Hepatocyte (in vitro differentiated cells): ENCODE measurements at regions not wholly inside any gene's neighbourhood (a gene's known extent, or its start where the extent isn't known, plus 50 kb on each side); places are given as distances from the start of the nearest gene placed in this dataset.
"Not testable (repeated sequence)": the region's sequence is repeated elsewhere in the genome, so short reads cannot be mapped to it uniquely, and the experiment has no call there.

ENCODE experiments used
- DNase-seq: peaks from one replicate; pipeline ENCODE4 v3.0.0-alpha.2; 2016; ENCODE audit warnings: low spot score
- H2AFZ ChIP-seq: fragments of 200-600 bp; sonication (generic); 2 replicates; pipeline ENCODE4 v1.6.0; 2016; ENCODE audit warnings: antibody characterized with exemption, mild to moderate bottlenecking
- H3K27ac ChIP-seq: fragments of 200-600 bp; sonication (generic); 2 replicates; pipeline ENCODE4 v1.5.1; 2016; ENCODE audit warnings: mild to moderate bottlenecking
- H3K27me3 ChIP-seq: fragments of 200-600 bp; sonication (generic); 2 replicates; pipeline ENCODE4 v1.6.1; 2016
- H3K36me3 ChIP-seq: fragments of 200-600 bp; sonication (generic); replicated peaks from 2 replicates; pipeline ENCODE4 v1.5.1; 2016; ENCODE audit warnings: low read depth; ENCODE audit not compliant: insufficient read depth
- H3K4me1 ChIP-seq: fragments of 200-600 bp; sonication (generic); 2 replicates; pipeline ENCODE4 v1.5.1; 2016; ENCODE audit warnings: mild to moderate bottlenecking, moderate library complexity; ENCODE audit not compliant: insufficient read depth
- H3K4me2 ChIP-seq: fragments of 200-600 bp; sonication (generic); 2 replicates; pipeline ENCODE4 v1.6.0; 2016
- H3K4me3 ChIP-seq: fragments of 200-600 bp; sonication (generic); 2 replicates; pipeline ENCODE4 v1.5.1; 2016; ENCODE audit warnings: mild to moderate bottlenecking
- H3K79me2 ChIP-seq: fragments of 200-600 bp; sonication (generic); 2 replicates; pipeline ENCODE4 v1.6.0; 2017; ENCODE audit warnings: mild to moderate bottlenecking
- H3K9me2 ChIP-seq: fragments of 200-600 bp; sonication (generic); replicated peaks from 2 replicates; pipeline ENCODE4 v1.6.0; 2017; ENCODE audit warnings: mild to moderate bottlenecking; ENCODE audit not compliant: insufficient read depth
- H3K9me3 ChIP-seq: fragments of 200-600 bp; sonication (generic); 2 replicates; pipeline ENCODE4 v1.5.1; 2016; ENCODE audit warnings: low read depth, mild to moderate bottlenecking
- H4K20me1 ChIP-seq: fragments of 200-600 bp; sonication (generic); 2 replicates; pipeline ENCODE4 v1.6.0; 2016; ENCODE audit warnings: mild to moderate bottlenecking; ENCODE audit not compliant: insufficient read depth, poor library complexity, severe bottlenecking
- EZH2 ChIP-seq: fragments of 200-600 bp; sonication (generic); IDR thresholded peaks from 2 replicates; pipeline ENCODE4 v1.6.1; 2016; ENCODE audit warnings: antibody characterized with exemption, mild to moderate bottlenecking, borderline replicate concordance
- EZH2phosphoT487 ChIP-seq: fragments of 200-600 bp; sonication (generic); IDR thresholded peaks from one replicate; pipeline ENCODE4 v1.6.1; 2018; ENCODE audit warnings: antibody characterized with exemption, mild to moderate bottlenecking, low read depth, moderate library complexity; ENCODE audit not compliant: unreplicated experiment, severe bottlenecking
- WGBS: methylation state at CpG from one replicate; pipeline ENCODE4 v1.1.6; 2016; ENCODE audit warnings: low lambda C conversion rate; ENCODE audit errors: missing lambda C conversion rate; 5-methylcytosine and 5-hydroxymethylcytosine counted together
- TF ChIP-seq, protein P1 (sequence below): fragments of 200-600 bp; sonication (generic); IDR thresholded peaks from 2 replicates; pipeline ENCODE4 v1.5.1; 2016; ENCODE audit warnings: antibody characterized with exemption, mild to moderate bottlenecking; ENCODE audit not compliant: poor library complexity

GRCh38 chr5:28809811-28810750 is 1771.7 kb upstream of the CDH9 start:
- Histone ChIP-seq H3K9me3 (no peaks in the 10 kb centered on the region), H2AFZ (no peak overlapping the region), H3K36me3 (no peaks in the 10 kb centered on the region), H4K20me1 (no peaks in the 10 kb centered on the region), H3K9me2 (no peaks in the 10 kb centered on the region), H3K27ac (no peak overlapping the region), H3K27me3 (no peaks in the 10 kb centered on the region), H3K4me1 (no peaks in the 10 kb centered on the region), H3K79me2 (no peaks in the 10 kb centered on the region), H3K4me3 (no peak overlapping the region), H3K4me2 (no peak overlapping the region)
- no peak for DNase-seq
- TF ChIP-seq EZH2: no peak
- TF ChIP-seq, protein P1, sequence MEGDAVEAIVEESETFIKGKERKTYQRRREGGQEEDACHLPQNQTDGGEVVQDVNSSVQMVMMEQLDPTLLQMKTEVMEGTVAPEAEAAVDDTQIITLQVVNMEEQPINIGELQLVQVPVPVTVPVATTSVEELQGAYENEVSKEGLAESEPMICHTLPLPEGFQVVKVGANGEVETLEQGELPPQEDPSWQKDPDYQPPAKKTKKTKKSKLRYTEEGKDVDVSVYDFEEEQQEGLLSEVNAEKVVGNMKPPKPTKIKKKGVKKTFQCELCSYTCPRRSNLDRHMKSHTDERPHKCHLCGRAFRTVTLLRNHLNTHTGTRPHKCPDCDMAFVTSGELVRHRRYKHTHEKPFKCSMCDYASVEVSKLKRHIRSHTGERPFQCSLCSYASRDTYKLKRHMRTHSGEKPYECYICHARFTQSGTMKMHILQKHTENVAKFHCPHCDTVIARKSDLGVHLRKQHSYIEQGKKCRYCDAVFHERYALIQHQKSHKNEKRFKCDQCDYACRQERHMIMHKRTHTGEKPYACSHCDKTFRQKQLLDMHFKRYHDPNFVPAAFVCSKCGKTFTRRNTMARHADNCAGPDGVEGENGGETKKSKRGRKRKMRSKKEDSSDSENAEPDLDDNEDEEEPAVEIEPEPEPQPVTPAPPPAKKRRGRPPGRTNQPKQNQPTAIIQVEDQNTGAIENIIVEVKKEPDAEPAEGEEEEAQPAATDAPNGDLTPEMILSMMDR: no peak
- no peak for TF ChIP-seq EZH2phosphoT487
- WGBS: 95% methylated on average over 56 of the region's 56 CpGs

DNA sequence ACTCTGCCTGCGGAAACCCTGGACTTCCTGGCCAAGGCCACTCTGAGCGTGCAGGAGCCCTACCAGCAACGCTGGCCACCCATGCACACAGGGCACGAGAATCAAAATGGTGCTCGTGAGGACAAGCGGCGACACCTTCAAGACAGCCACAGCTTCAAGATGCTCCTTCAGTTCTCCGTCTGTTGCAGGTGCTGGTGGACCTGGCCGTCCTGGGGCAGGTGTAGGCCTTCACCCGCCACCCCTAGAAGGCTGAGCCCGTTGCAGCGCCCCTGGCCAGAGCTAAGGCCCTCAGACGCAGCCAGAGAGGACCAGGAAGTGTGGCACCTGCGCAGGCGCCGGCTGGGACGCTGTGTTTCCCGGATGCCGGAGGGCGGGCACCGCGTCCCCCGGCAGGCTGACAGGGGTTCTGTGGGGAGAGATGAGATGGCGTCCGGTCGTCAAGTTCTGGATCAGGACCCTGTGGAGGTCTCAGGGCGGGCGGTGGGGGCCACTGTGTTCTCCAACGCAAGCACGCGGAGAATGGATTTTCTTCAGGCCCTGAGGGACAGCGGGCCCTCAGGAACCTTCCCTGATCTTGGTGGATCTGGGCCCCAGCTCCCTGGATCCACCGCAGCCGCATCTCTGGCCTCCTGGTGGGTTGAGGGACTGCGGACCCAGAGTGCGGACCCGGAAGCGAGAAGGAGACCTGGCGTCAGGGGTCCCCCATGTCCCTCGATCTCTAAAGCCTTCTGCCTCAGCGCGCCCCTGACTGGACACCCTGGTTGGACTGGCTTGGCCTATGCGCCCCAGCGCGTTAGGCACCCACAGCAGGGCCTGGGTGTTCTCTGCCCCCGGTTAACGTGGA is 1770.8 kb upstream of the CDH9 start:
- no peaks in the 10 kb centered on the region for H3K79me2 ChIP-seq
- H3K36me3 ChIP-seq: no peaks in the 10 kb centered on the region
- TF ChIP-seq, protein P1: no peak
- no peak for TF ChIP-seq EZH2phosphoT487
- no peak for TF ChIP-seq EZH2
- no peak overlapping the region for H2AFZ ChIP-seq
- WGBS: 97% methylated on average over 42 of the region's 47 CpGs
- H3K27me3 ChIP-seq: no peaks in the 10 kb centered on the region
- no peaks in the 10 kb centered on the region for H3K9me3 ChIP-seq
- DNase-seq: no peak
- no peak overlapping the region for H3K27ac ChIP-seq
- no peak overlapping the region for H3K4me2 ChIP-seq
- no peaks in the 10 kb centered on the region for H3K9me2 ChIP-seq
- no peaks in the 10 kb centered on the region for H4K20me1 ChIP-seq
- H3K4me3 ChIP-seq: no peak overlapping the region
- no peaks in the 10 kb centered on the region for H3K4me1 ChIP-seq

DNA sequence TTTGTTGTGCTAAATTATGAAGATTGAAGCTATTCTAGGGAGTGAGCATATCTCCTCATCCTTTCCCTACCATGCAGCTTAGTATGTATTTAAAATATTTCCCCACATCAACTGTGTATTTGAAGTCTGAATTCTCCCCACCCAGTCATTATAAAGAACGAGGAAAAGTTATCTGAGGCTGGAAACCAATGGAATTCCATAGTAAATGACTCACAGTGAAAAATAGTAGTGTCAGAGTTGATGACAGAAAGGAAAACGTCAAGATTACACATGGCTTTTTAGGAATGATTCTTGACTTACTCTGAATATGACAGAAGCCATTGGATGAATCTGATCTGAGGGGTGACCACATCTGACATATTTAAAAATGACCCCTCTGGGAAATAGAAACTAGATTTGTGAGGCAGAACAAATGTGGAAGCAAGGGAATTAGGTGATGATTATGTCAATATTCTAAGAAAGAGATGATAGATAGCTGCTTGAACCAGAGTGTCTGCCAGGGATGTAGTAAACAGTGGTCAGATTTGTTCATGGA is 1768.9 kb upstream of the CDH9 start:
- Histone ChIP-seq H3K27ac (no peak overlapping the region), H3K4me2 (no peak overlapping the region), H3K4me1 (no peaks in the 10 kb centered on the region), H3K79me2 (no peaks in the 10 kb centered on the region), H3K4me3 (no peak overlapping the region), H3K27me3 (no peaks in the 10 kb centered on the region), H3K36me3 (no peaks in the 10 kb centered on the region), H3K9me2 (no peaks in the 10 kb centered on the region), H4K20me1 (no peaks in the 10 kb centered on the region), H2AFZ (no peak overlapping the region), H3K9me3 (no peaks in the 10 kb centered on the region)
- 40% methylated on average over 2 of the region's 2 CpGs for WGBS
- no peak for TF ChIP-seq EZH2phosphoT487
- TF ChIP-seq, protein P1: no peak
- DNase-seq: no peak

DNA sequence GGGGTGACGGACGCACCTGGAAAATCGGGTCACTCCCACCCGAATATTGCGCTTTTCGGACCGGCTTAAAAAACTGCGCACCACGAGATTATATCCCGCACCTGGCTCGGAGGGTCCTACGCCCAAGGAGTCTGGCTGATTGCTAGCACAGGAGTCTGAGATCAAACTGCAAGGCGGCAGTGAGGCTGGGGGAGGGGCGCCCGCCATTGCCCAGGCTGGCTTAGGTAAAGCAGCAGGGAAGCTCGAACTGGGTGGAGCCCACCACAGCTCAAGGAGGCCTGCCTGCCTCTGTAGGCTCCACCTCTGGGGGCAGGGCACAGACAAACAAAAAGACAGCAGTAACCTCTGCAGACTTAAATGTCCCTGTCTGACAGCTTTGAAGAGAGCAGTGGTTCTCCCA is 1760.6 kb upstream of the CDH9 start:
- not testable (repeated sequence) for H3K27ac ChIP-seq, H3K9me3 ChIP-seq, H2AFZ ChIP-seq, H3K4me3 ChIP-seq, H3K79me2 ChIP-seq, H3K27me3 ChIP-seq, H4K20me1 ChIP-seq, H3K9me2 ChIP-seq, H3K4me2 ChIP-seq, DNase-seq, H3K4me1 ChIP-seq, H3K36me3 ChIP-seq
- WGBS: 95% methylated on average over 6 of the region's 16 CpGs
